ENCODE measurements at regions not wholly inside any gene's neighbourhood (a gene's known extent, or its start where the extent isn't known, plus 50 kb on each side); places are given as distances from the start of the nearest gene placed in this dataset.

DNA sequence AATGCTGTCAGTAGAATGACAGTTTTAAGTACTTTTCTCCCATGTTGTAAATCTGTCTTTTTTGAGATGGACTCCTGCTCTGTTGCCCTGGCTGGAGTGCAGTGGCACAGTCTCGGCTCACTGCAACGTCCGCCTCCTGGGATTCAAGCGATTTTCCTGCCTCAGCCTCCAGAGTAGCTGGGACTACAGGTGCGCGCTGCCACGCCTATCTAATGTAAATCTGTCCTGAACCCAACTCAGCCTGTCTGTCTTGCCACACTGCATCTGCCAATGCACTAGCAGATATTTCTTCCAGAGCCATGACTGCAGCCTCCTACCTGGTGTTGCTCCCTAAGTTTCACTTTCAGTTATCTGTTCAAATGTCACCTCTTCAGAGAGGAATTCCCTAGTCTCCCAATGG is 264.1 kb downstream of the PHF14 start:
- TF ChIP-seq, protein P1, sequence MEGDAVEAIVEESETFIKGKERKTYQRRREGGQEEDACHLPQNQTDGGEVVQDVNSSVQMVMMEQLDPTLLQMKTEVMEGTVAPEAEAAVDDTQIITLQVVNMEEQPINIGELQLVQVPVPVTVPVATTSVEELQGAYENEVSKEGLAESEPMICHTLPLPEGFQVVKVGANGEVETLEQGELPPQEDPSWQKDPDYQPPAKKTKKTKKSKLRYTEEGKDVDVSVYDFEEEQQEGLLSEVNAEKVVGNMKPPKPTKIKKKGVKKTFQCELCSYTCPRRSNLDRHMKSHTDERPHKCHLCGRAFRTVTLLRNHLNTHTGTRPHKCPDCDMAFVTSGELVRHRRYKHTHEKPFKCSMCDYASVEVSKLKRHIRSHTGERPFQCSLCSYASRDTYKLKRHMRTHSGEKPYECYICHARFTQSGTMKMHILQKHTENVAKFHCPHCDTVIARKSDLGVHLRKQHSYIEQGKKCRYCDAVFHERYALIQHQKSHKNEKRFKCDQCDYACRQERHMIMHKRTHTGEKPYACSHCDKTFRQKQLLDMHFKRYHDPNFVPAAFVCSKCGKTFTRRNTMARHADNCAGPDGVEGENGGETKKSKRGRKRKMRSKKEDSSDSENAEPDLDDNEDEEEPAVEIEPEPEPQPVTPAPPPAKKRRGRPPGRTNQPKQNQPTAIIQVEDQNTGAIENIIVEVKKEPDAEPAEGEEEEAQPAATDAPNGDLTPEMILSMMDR (IDR thresholded peaks at IDR 0.05) = no peak
- TF ChIP-seq POLR2A (IDR thresholded peaks at IDR 0.05) (no peak), EP300 (IDR thresholded peaks at IDR 0.05) (no peak)

All from tibial nerve (tissue), 4 donors.